Mucosa of stomach (tissue), 1 donor: ENCODE measurements at regions not wholly inside any gene's neighbourhood (a gene's known extent, or its start where the extent isn't known, plus 50 kb on each side); places are given as distances from the start of the nearest gene placed in this dataset.
"Not testable (repeated sequence)": the region's sequence is repeated elsewhere in the genome, so short reads cannot be mapped to it uniquely, and the experiment has no call there.

Experiments
- H3K27me3 ChIP-seq: one replicate; pipeline ENCODE4 v1.7.0; 2013; ENCODE audit warnings: mild to moderate bottlenecking, low read length; ENCODE audit not compliant: control insufficient read depth, insufficient read depth
- H3K36me3 ChIP-seq: one replicate; pipeline ENCODE4 v1.7.0; 2013; ENCODE audit warnings: low read length; ENCODE audit not compliant: control insufficient read depth, insufficient read depth
- H3K4me1 ChIP-seq: one replicate; pipeline ENCODE4 v1.7.0; 2013; ENCODE audit warnings: mild to moderate bottlenecking, low read length; ENCODE audit not compliant: control insufficient read depth, insufficient read depth
- H3K4me3 ChIP-seq: one replicate; pipeline ENCODE4 v1.7.0; 2013; ENCODE audit warnings: low read length
- H3K9ac ChIP-seq: one replicate; pipeline ENCODE4 v1.7.0; 2013; ENCODE audit warnings: mild to moderate bottlenecking, low read length, moderate library complexity
- H3K9me3 ChIP-seq: one replicate; pipeline ENCODE4 v1.7.0; 2013; ENCODE audit warnings: mild to moderate bottlenecking, low read length, moderate library complexity; ENCODE audit not compliant: control insufficient read depth
- donor health status: Pancreatic carcinoma.

- no peaks in the 10 kb centered on the region for H3K9me3 ChIP-seq
- H3K36me3 ChIP-seq, result no peaks in the 10 kb centered on the region
- no peak overlapping the region for H3K9ac ChIP-seq
- H3K27me3 ChIP-seq, result no peaks in the 10 kb centered on the region
- no peak overlapping the region for H3K4me3 ChIP-seq
- H3K4me1 ChIP-seq, result no peaks in the 10 kb centered on the region
These were observed 239.6 kb downstream of the TMEM161B start for GRCh38 chr5:88029011-88029410.

DNA sequence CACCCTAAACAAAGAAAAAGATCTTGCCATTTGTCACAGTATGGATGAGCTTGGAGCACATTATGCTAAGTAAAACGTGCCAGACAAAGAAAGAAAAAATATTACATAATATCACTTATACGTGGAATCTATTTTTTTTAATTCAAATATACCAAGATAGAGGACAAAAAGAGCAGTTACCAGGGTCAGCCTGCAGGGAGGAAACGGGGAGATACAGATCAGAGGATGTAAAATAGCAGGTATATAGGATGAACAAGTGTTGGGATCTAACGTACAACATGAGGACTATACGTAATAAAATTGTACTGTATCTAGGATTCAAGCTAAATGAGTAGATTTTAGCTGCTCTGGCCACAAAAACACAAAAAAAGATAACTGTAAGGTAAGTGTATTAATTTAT is 247.5 kb downstream of the TMEM161B start:
- no peaks in the 10 kb centered on the region for H3K27me3 ChIP-seq
- no peaks in the 10 kb centered on the region for H3K36me3 ChIP-seq
- no peaks in the 10 kb centered on the region for H3K9me3 ChIP-seq
- no peaks in the 10 kb centered on the region for H3K4me1 ChIP-seq
- H3K9ac ChIP-seq, result no peak overlapping the region
- no peak overlapping the region for H3K4me3 ChIP-seq

DNA sequence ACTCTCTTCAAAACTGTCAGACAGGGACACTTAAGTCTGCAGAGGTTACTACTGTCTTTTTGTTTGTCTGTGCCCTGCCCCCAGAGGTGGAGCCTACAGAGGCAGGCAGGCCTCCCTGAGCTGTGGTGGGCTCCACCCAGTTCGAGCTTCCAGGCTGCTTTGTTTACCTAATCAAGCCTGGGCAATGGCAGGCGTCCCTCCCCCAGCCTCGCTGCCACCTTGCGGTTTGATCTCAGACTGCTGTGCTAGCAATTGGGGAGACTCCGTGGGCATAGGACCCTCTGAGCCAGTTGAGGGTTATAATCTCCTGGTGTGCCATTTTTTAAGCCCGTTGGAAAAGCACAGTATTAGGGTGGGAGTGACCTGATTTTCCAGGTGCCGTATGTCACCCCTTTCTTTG is 253.7 kb downstream of the TMEM161B start:
- H3K4me3 ChIP-seq, H3K9me3 ChIP-seq, H3K27me3 ChIP-seq, H3K9ac ChIP-seq, H3K4me1 ChIP-seq, H3K36me3 ChIP-seq: not testable (repeated sequence)

DNA sequence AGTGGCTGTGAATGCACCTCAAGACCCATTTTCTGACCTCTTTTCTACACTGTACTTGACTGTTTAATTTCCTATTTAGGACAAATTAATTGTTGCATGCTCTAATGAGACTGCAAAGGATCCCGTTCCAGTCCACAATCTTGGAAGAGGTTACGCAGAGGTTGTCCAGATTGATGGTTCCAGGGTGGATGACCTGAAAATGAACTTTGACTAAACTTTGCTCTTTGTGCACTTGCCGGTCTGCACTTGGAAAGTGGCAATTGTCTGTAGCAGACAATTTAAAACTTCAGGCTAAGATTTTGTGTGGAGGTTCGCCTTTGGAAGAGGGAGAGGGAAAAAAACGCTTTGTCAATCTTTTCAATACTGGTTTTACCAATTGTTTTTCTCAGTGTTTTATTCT is 267.8 kb downstream of the TMEM161B start:
- H3K9me3 ChIP-seq, result no peaks in the 10 kb centered on the region
- no peaks in the 10 kb centered on the region for H3K27me3 ChIP-seq
- H3K36me3 ChIP-seq, result no peaks in the 10 kb centered on the region
- no peak overlapping the region for H3K4me3 ChIP-seq
- no peak overlapping the region for H3K9ac ChIP-seq
- no peaks in the 10 kb centered on the region for H3K4me1 ChIP-seq

- Histone ChIP-seq H3K36me3 (no peaks in the 10 kb centered on the region), H3K4me3 (no peak overlapping the region), H3K9me3 (no peaks in the 10 kb centered on the region), H3K9ac (no peak overlapping the region), H3K27me3 (no peaks in the 10 kb centered on the region), H3K4me1 (no peaks in the 10 kb centered on the region)
These were observed 271.0 kb downstream of the TMEM161B start for GRCh38 chr5:87997662-87998061.

DNA sequence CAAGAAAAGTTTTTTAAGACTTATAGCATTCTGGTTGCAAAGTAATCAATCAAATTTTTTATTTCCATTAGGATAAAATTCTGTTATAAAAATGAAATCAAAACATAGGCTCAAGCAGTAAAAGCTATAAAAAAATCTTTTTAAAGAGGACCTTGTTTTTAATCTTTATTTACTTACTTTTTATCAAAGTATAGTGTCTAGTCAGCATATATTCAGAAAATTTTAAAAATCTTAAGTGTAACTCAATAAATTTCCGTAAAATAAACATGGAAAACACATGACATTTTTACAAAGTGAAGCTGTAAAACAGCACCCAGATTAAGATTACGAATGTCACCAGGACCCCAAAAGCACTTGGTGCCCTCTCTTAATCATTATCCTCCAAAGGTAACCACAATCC is 302.4 kb downstream of the TMEM161B start:
- H3K9ac ChIP-seq, result no peak overlapping the region
- H3K4me3 ChIP-seq, result no peak overlapping the region
- no peaks in the 10 kb centered on the region for H3K27me3 ChIP-seq
- no peaks in the 10 kb centered on the region for H3K36me3 ChIP-seq
- H3K9me3 ChIP-seq, result no peaks in the 10 kb centered on the region
- no peaks in the 10 kb centered on the region for H3K4me1 ChIP-seq

DNA sequence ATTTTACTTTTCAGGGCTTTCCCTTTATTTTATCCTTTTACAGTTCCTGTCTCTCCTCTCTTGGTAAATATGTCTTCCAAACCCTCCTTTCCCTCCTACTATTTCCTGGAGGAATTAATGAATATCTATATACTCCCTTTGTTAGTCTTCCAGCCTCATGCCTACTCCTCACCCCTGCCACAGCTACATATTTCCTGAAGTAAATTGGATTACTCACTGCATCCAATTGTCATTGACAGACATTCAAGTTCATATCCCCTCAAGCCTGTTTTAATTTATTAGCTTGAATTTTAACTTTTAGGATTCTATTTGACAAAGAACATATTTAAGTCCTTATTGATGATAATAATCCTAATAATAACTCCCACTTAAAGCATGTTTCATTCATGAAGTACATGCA is 314.5 kb downstream of the TMEM161B start:
- no peaks in the 10 kb centered on the region for H3K4me1 ChIP-seq
- H3K4me3 ChIP-seq, result no peak overlapping the region
- no peaks in the 10 kb centered on the region for H3K36me3 ChIP-seq

DNA sequence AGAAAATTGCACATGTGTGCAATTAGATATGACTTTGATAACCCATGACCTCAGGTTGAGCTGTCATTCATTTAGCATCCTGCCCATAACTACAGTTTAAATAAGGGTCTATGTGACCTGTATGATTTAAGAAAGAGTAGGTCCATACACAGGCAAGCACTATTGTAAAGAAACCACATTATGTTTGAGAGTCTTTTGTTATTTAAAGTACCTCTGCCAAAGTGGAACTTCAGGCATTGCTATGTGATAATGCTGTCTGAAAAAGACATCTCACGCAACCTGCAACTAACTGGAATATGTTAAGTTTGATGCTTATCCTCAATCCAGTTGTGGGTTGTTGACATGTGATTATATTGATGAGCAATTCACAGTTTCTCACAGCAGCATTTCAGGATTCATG is 317.0 kb downstream of the TMEM161B start:
- no peak overlapping the region for H3K9ac ChIP-seq
- H3K27me3 ChIP-seq, result no peaks in the 10 kb centered on the region
- H3K9me3 ChIP-seq, result no peaks in the 10 kb centered on the region
- H3K4me1 ChIP-seq, result no peaks in the 10 kb centered on the region
- no peaks in the 10 kb centered on the region for H3K36me3 ChIP-seq
- H3K4me3 ChIP-seq, result no peak overlapping the region

More for the DNA sequence above, 314.5 kb downstream of the TMEM161B start:
- H3K9ac ChIP-seq, result no peak overlapping the region
- no peaks in the 10 kb centered on the region for H3K9me3 ChIP-seq
- no peaks in the 10 kb centered on the region for H3K27me3 ChIP-seq

GRCh38 chr5:87949676-87950631 is 318.7 kb downstream of the TMEM161B start:
- no peak overlapping the region for H3K4me3 ChIP-seq
- no peaks in the 10 kb centered on the region for H3K27me3 ChIP-seq
- no peak overlapping the region for H3K9ac ChIP-seq
- no peaks in the 10 kb centered on the region for H3K36me3 ChIP-seq
- H3K4me1 ChIP-seq, result no peaks in the 10 kb centered on the region
- H3K9me3 ChIP-seq, result no peaks in the 10 kb centered on the region

- H3K9ac ChIP-seq, result no peak overlapping the region
- H3K4me3 ChIP-seq, result no peak overlapping the region
- H3K9me3 ChIP-seq, result no peaks in the 10 kb centered on the region
- H3K27me3 ChIP-seq, result no peaks in the 10 kb centered on the region
- no peaks in the 10 kb centered on the region for H3K36me3 ChIP-seq
- no peaks in the 10 kb centered on the region for H3K4me1 ChIP-seq
These were observed 320.2 kb downstream of the TMEM161B start for GRCh38 chr5:87948486-87948885.

DNA sequence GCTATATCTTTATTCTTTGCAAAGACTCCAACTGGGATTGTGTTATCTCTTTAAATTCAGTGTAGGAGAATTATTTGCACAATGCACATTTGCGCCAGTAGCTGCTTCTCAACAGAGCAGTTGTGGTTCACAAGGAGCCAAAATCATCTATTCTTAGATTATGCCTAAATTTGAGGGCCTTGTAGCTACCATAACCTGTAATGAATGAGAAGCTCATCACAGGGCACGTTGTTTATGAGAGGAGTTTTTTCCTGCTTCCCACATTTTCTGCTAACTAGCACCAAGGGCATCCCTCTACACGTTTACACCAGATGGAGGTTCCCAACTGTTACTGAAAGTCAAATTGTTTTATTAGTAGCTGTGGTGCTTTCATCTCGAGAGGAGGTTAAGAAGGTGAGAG is 322.4 kb downstream of the TMEM161B start:
- Histone ChIP-seq H3K36me3 (no peaks in the 10 kb centered on the region), H3K27me3 (no peaks in the 10 kb centered on the region), H3K4me1 (no peaks in the 10 kb centered on the region), H3K9me3 (no peaks in the 10 kb centered on the region), H3K4me3 (no peak overlapping the region), H3K9ac (no peak overlapping the region)

DNA sequence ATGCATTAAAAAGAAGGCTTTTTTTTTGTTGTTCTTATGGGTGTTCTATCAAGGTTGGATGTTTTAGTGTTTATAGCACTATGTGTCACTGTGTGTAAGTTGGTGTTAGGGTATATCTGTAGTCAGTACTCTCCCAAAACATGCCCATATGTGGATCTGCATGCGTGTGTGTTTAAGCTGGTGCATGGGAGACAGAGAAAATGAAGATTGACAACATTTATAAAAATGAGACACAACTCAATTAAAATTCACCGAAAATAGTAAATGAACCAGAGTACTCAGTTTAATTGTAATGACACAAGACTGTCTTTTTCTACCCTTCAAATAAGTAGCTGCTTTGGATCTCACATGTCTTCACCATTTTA is 323.4 kb downstream of the TMEM161B start:
- no peaks in the 10 kb centered on the region for H3K36me3 ChIP-seq

More for the DNA sequence above, 323.4 kb downstream of the TMEM161B start:
- Histone ChIP-seq H3K4me3 (no peak overlapping the region), H3K4me1 (no peaks in the 10 kb centered on the region), H3K9me3 (no peaks in the 10 kb centered on the region), H3K27me3 (no peaks in the 10 kb centered on the region), H3K9ac (no peak overlapping the region)
